Endothelial cell (in vitro differentiated cells): ENCODE measurements at regions not wholly inside any gene's neighbourhood (a gene's known extent, or its start where the extent isn't known, plus 50 kb on each side); places are given as distances from the start of the nearest gene placed in this dataset.

Experiments used
- DNase-seq: peaks from one replicate; pipeline ENCODE4 v3.0.0; 2021; ENCODE audit warnings: low spot score
- H3K27ac Mint-ChIP-seq: one replicate; pipeline ENCODE4 v1.8.0; 2021; ENCODE audit warnings: mixed read lengths, inconsistent platforms; ENCODE audit not compliant: unreplicated experiment
- H3K27me3 Mint-ChIP-seq: one replicate; pipeline ENCODE4 v1.8.0; 2021; ENCODE audit warnings: mild to moderate bottlenecking, moderate library complexity, mixed read lengths, inconsistent platforms; ENCODE audit not compliant: unreplicated experiment
- H3K36me3 Mint-ChIP-seq: one replicate; pipeline ENCODE4 v1.8.0; 2021; ENCODE audit warnings: mild to moderate bottlenecking, low read depth, mixed read lengths, inconsistent platforms; ENCODE audit not compliant: unreplicated experiment
- H3K4me1 Mint-ChIP-seq: one replicate; pipeline ENCODE4 v1.8.0; 2021; ENCODE audit warnings: mild to moderate bottlenecking, mixed read lengths, inconsistent platforms; ENCODE audit not compliant: unreplicated experiment
- H3K4me3 Mint-ChIP-seq: one replicate; pipeline ENCODE4 v1.8.0; 2021; ENCODE audit warnings: mild to moderate bottlenecking, mixed read lengths, inconsistent platforms; ENCODE audit not compliant: unreplicated experiment
- H3K9me3 Mint-ChIP-seq: one replicate; pipeline ENCODE4 v1.8.0; 2021; ENCODE audit warnings: mixed read lengths, inconsistent platforms; ENCODE audit not compliant: unreplicated experiment
- CTCF ChIP-seq: fragments of 200-600 bp; sonication (generic); IDR thresholded peaks from one replicate; pipeline ENCODE4 v1.5.0; 2021; ENCODE audit warnings: antibody characterized with exemption; ENCODE audit not compliant: unreplicated experiment

- Mint-ChIP-seq H3K9me3 (no peaks in the 10 kb centered on the region), H3K27ac (no peak overlapping the region), H3K4me1 (peaks cover 3% of the 10 kb centered on the region), H3K4me3 (no peak overlapping the region), H3K36me3 (no peaks in the 10 kb centered on the region), H3K27me3 (peaks cover 3% of the 10 kb centered on the region)
- TF ChIP-seq CTCF: no peak
- no peak for DNase-seq
Measured at GRCh38 chr5:157912621-157913325, 53.8 kb upstream of the CLINT1 start.

GRCh38 chr5:157911568-157911967 lies 52.6 kb upstream of the CLINT1 start:
- no peaks in the 10 kb centered on the region for H3K36me3 Mint-ChIP-seq
- H3K27me3 Mint-ChIP-seq: peaks cover 3% of the 10 kb centered on the region
- no peak overlapping the region for H3K4me3 Mint-ChIP-seq
- no peaks in the 10 kb centered on the region for H3K4me1 Mint-ChIP-seq
- TF ChIP-seq CTCF: no peak
- H3K9me3 Mint-ChIP-seq: no peaks in the 10 kb centered on the region
- H3K27ac Mint-ChIP-seq: no peak overlapping the region
- DNase-seq: no peak
